Left lung (tissue), 4 donors: ENCODE measurements at regions not wholly inside any gene's neighbourhood (a gene's known extent, or its start where the extent isn't known, plus 50 kb on each side); places are given as distances from the start of the nearest gene placed in this dataset.

Experiments used
- ATAC-seq: fragments of 200-7000 bp; cut with Tn5 transposase; one replicate; pipeline ENCODE4 v1.9.1; 2020; ENCODE audit warnings: moderate library complexity
- DNase-seq, 4 donors: peaks; one replicate each; pipeline ENCODE4 v3.0.0-alpha.2; 2013 to 2020
- H3K27ac ChIP-seq, 2 donors: fragments of 200-600 bp; sonication (generic) in 1 of 2; one replicate each; pipeline versions ENCODE4 v1.5.0 to v1.8.0; 2020 to 2021
- H3K27me3 ChIP-seq, 2 donors: fragments of 200-600 bp; sonication (generic) in 1 of 2; one replicate each; pipeline versions ENCODE4 v1.5.0 to v1.8.0; 2020 to 2021
- H3K36me3 ChIP-seq, 2 donors: fragments of 200-600 bp; sonication (generic) in 1 of 2; one replicate each; pipeline versions ENCODE4 v1.5.0 to v1.8.0; 2020 to 2021
- H3K4me1 ChIP-seq, 2 donors: fragments of 200-600 bp; one replicate each; pipeline ENCODE4 v1.8.0; 2021
- H3K4me3 ChIP-seq, 2 donors: fragments of 200-600 bp; sonication (generic) in 1 of 2; one replicate each; pipeline versions ENCODE4 v1.5.0 to v1.8.0; 2020 to 2021; ENCODE audit warnings: mild to moderate bottlenecking in 1 of 2
- H3K9me3 ChIP-seq, 2 donors: fragments of 200-600 bp; sonication (generic) in 1 of 2; one replicate each; pipeline versions ENCODE4 v1.5.0 to v1.8.0; 2020 to 2021
- intact Hi-C, 2 donors: fragments of 100-400 bp; cut with DNase I; formaldehyde crosslinking; loops; one replicate each; pipeline versions ENCODE4 v1.11.2 to v1.14.2; 2022
- TF ChIP-seq, protein P1 (sequence below), 2 donors: fragments of 200-600 bp; sonication (generic) in 1 of 2; IDR thresholded peaks; one replicate each; pipeline versions ENCODE4 v1.5.0 to v1.8.0; 2021; ENCODE audit warnings: antibody characterized with exemption in 2 of 2
- donor health status: DM: no; HTN: yes; CAD: no.
- donor health status: DM: no; HTN: no; CAD: no.

DNA sequence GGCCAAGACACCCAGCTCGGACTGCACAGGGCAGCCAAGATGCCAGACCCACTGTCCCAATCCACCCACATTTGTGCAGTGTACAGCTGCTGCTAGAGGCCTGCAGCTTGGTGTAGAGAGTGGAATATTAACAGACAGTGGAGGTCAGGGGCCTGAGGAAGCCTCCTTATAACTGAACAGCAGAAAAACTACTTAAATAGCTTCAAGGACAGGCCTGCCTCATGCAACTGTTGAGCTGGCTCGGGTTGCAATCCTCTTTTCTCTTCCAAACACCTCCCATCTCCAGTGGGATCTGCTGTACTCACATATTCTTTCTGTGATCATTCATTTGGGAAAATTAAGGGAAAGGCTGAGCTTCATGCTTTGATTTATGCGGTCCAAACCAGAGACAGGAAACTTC lies 1043.2 kb upstream of the TMEM132C start:
- H3K9me3 ChIP-seq: no peaks in the 10 kb centered on the region
- no peaks in the 10 kb centered on the region for H3K27me3 ChIP-seq
- H3K27ac ChIP-seq: no peak overlapping the region
- DNase-seq (no peak), ATAC-seq (no peak)
- intact Hi-C loops: no loop called here
- no peaks in the 10 kb centered on the region for H3K4me1 ChIP-seq
- TF ChIP-seq, protein P1, sequence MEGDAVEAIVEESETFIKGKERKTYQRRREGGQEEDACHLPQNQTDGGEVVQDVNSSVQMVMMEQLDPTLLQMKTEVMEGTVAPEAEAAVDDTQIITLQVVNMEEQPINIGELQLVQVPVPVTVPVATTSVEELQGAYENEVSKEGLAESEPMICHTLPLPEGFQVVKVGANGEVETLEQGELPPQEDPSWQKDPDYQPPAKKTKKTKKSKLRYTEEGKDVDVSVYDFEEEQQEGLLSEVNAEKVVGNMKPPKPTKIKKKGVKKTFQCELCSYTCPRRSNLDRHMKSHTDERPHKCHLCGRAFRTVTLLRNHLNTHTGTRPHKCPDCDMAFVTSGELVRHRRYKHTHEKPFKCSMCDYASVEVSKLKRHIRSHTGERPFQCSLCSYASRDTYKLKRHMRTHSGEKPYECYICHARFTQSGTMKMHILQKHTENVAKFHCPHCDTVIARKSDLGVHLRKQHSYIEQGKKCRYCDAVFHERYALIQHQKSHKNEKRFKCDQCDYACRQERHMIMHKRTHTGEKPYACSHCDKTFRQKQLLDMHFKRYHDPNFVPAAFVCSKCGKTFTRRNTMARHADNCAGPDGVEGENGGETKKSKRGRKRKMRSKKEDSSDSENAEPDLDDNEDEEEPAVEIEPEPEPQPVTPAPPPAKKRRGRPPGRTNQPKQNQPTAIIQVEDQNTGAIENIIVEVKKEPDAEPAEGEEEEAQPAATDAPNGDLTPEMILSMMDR (IDR thresholded peaks at IDR 0.05): no peak
- no peak overlapping the region for H3K4me3 ChIP-seq
- no peaks in the 10 kb centered on the region for H3K36me3 ChIP-seq

DNA sequence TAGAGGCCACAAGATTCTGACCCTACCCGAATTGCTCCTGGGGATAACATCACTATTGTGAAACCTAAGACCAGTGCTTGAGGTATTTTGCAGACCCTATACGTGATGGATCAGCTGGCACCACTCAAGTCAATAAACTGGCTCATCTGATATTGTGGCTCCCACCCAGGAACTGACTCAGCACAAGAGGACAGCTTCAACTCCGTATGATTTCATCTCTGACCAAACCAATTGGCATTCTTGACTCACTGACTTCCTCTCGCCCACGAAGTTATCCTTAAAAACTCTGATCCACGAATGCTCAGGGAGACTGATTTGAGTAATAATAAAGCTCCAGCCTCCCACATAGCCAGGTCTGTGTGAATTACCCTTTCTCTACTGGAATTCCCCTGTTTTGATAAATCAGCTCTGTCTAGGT lies 1036.1 kb upstream of the TMEM132C start:
- no peaks in the 10 kb centered on the region for H3K36me3 ChIP-seq
- no peak overlapping the region for H3K4me3 ChIP-seq
- TF ChIP-seq, protein P1 (IDR thresholded peaks at IDR 0.05): no peak
- H3K4me1 ChIP-seq: no peaks in the 10 kb centered on the region
- H3K27me3 ChIP-seq: no peaks in the 10 kb centered on the region
- DNase-seq (no peak), ATAC-seq (no peak)
- H3K27ac ChIP-seq: no peak overlapping the region
- intact Hi-C loops: no loop called here
- peaks cover 0 to 8% of the 10 kb centered on the region in 2 donors for H3K9me3 ChIP-seq

DNA sequence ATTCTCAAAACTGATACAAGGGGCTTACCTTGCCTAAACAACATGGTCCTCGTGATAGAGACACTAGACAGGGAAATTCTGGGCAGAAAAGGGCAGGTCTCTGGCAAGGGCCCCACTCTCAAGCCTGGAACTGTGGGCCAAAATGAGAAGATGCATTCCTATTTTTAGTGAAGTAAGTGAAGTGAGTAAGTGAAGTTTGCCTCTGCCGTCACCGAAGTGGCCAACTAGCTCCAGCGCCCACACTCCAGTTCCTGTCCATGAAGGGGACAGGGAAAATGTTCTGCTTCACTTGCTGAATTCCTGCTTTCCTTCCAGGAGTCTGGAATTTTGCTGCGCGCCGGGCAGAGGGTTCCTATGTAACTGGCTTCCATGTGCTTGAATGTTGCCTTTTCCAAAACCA lies 1035.6 kb upstream of the TMEM132C start:
- TF ChIP-seq, protein P1 (IDR thresholded peaks at IDR 0.05): no peak
- H3K27me3 ChIP-seq: no peaks in the 10 kb centered on the region

DNA sequence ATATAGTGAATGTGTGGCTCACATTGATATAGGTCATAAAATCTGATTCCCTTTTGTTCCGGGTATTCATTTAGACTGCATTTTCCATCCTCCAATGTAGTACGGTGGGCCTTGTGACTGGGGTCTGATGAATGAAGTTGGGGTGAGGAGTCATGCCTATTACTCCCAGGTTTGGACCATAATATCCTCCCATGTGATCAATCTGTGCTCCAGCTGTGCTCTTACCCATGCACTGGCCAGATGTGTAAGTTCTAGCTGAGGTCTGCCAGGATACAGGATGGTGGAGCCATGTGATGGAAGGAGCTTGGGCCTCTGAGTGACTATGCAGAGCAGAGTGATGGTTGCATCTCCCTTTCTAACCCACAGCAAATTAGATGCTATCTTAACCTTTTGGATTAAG lies 1034.0 kb upstream of the TMEM132C start:
- H3K4me1 ChIP-seq: no peaks in the 10 kb centered on the region
- no peaks in the 10 kb centered on the region for H3K36me3 ChIP-seq
- intact Hi-C loops: no loop called here
- no peaks in the 10 kb centered on the region for H3K27me3 ChIP-seq
- DNase-seq (no peak), ATAC-seq (no peak)
- H3K9me3 ChIP-seq: peaks cover 0 to 8% of the 10 kb centered on the region in 2 donors
- no peak overlapping the region for H3K4me3 ChIP-seq
- TF ChIP-seq, protein P1 (IDR thresholded peaks at IDR 0.05): no peak
- no peak overlapping the region for H3K27ac ChIP-seq

More for the DNA sequence above, 1035.6 kb upstream of the TMEM132C start:
- ATAC-seq (no peak), DNase-seq (no peak)
- intact Hi-C loops: no loop called here
- Histone ChIP-seq H3K4me3 (no peak overlapping the region), H3K4me1 (no peaks in the 10 kb centered on the region), H3K36me3 (no peaks in the 10 kb centered on the region), H3K27ac (no peak overlapping the region), H3K9me3 (peaks cover 0 to 8% of the 10 kb centered on the region in 2 donors)

DNA sequence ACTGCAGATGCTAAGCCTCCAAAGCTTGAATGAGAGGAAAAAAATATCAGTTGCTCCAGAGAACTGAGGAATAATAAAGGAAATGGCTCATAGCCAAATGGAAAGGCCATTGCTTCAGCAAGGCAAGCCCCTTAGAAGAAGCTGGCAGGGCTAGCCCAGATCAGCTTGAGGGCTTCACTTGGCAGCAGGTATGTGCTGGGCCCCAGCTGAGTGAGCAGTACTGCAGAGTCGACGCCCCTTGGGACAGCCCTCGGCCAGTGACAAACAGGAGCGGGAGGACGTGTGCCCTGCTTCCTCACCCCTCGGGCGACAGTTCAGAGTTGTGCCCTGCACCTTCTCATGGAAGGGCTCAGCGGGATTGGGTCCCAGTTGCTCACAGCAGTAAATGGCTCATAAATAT lies 1031.2 kb upstream of the TMEM132C start:
- no peaks in the 10 kb centered on the region for H3K4me1 ChIP-seq
- H3K27ac ChIP-seq: no peak overlapping the region
- no peaks in the 10 kb centered on the region for H3K27me3 ChIP-seq
- intact Hi-C loops: no loop called here
- peaks cover 0 to 8% of the 10 kb centered on the region in 2 donors for H3K9me3 ChIP-seq
- ATAC-seq: no peak
- H3K36me3 ChIP-seq: no peaks in the 10 kb centered on the region
- no peak for DNase-seq
- no peak overlapping the region for H3K4me3 ChIP-seq
- TF ChIP-seq, protein P1 (IDR thresholded peaks at IDR 0.05): no peak
